GM23338 (cell line): ENCODE measurements at regions not wholly inside any gene's neighbourhood (a gene's known extent, or its start where the extent isn't known, plus 50 kb on each side); places are given as distances from the start of the nearest gene placed in this dataset.

Experiments used
- ATAC-seq: fragments of 200-7000 bp; cut with Tn5 transposase; 3 replicates; pipeline ENCODE4 v1.9.1; 2020
- DNase-seq: peaks from one replicate; pipeline ENCODE4 v3.0.0-alpha.2; 2015; ENCODE audit warnings: low spot score
- H2AFZ ChIP-seq: fragments of 200-600 bp; sonication (generic); 2 replicates; pipeline ENCODE4 v1.8.0; 2016; ENCODE audit warnings: antibody characterized with exemption, mild to moderate bottlenecking, moderate library complexity
- H3F3A ChIP-seq: fragments of 200-600 bp; sonication (generic); replicated peaks from 2 replicates; pipeline ENCODE4 v1.8.0; 2017; ENCODE audit warnings: antibody characterized with exemption, mixed run types, low read depth
- H3K27ac ChIP-seq: fragments of 200-600 bp; sonication (generic); 2 replicates; pipeline ENCODE4 v1.6.1; 2016; ENCODE audit warnings: low read depth
- H3K27me3 ChIP-seq: fragments of 200-600 bp; sonication (generic); 2 replicates; pipeline ENCODE4 v1.8.0; 2016; ENCODE audit warnings: mild to moderate bottlenecking, mixed run types, moderate library complexity; ENCODE audit not compliant: insufficient read depth
- H3K36me3 ChIP-seq: fragments of 200-600 bp; sonication (generic); 2 replicates; pipeline ENCODE4 v1.8.0; 2016; ENCODE audit warnings: mild to moderate bottlenecking; ENCODE audit not compliant: insufficient read depth
- H3K4me1 ChIP-seq: fragments of 200-600 bp; sonication (generic); 2 replicates; pipeline ENCODE4 v1.8.0; 2016; ENCODE audit warnings: mild to moderate bottlenecking, moderate library complexity; ENCODE audit not compliant: insufficient read depth
- H3K4me2 ChIP-seq: fragments of 200-600 bp; sonication (generic); 2 replicates; pipeline ENCODE4 v1.7.1; 2017; ENCODE audit warnings: mixed run types
- H3K4me3 ChIP-seq: fragments of 200-600 bp; sonication (generic); 2 replicates; pipeline ENCODE4 v1.6.1; 2016; ENCODE audit warnings: mixed run types
- H3K79me2 ChIP-seq: fragments of 200-600 bp; sonication (generic); replicated peaks from 2 replicates; pipeline ENCODE4 v1.8.0; 2017; ENCODE audit warnings: mild to moderate bottlenecking; ENCODE audit not compliant: insufficient read depth
- H3K9me2 ChIP-seq: fragments of 200-600 bp; sonication (generic); 2 replicates; pipeline ENCODE4 v1.8.0; 2017; ENCODE audit not compliant: insufficient read depth
- H4K20me1 ChIP-seq: fragments of 200-600 bp; sonication (generic); replicated peaks from 2 replicates; pipeline ENCODE4 v1.8.0; 2017; ENCODE audit warnings: mild to moderate bottlenecking; ENCODE audit not compliant: insufficient read depth
- H3K27ac Mint-ChIP-seq: 2 replicates; pipeline ENCODE4 v1.8.0; 2020; ENCODE audit warnings: inconsistent platforms, mild to moderate bottlenecking, moderate library complexity, mixed read lengths
- H3K27me3 Mint-ChIP-seq: 3 replicates; pipeline ENCODE4 v1.8.0; 2022; ENCODE audit warnings: low read depth, mild to moderate bottlenecking, moderate library complexity, mixed read lengths, inconsistent platforms; ENCODE audit not compliant: insufficient read depth, poor library complexity
- H3K36me3 Mint-ChIP-seq: 3 replicates; pipeline ENCODE4 v1.8.0; 2021; ENCODE audit warnings: low read depth, mild to moderate bottlenecking, inconsistent platforms, moderate library complexity, mixed read lengths
- H3K4me1 Mint-ChIP-seq: 3 replicates; pipeline ENCODE4 v1.8.0; 2020; ENCODE audit warnings: mild to moderate bottlenecking, inconsistent platforms, mixed read lengths
- H3K4me3 Mint-ChIP-seq: 3 replicates; pipeline ENCODE4 v1.8.0; 2021; ENCODE audit warnings: moderate library complexity, mild to moderate bottlenecking, inconsistent platforms, mixed read lengths
- H3K9me3 Mint-ChIP-seq: 3 replicates; pipeline ENCODE4 v1.8.0; 2020; ENCODE audit warnings: moderate library complexity, mild to moderate bottlenecking, inconsistent platforms, mixed read lengths
- CREB1 ChIP-seq: fragments of 250-450 bp; sonication (Bioruptor Pico); IDR thresholded peaks from 2 replicates; pipeline ENCODE4 v1.5.0; 2020; ENCODE audit warnings: low read depth, mild to moderate bottlenecking, moderate library complexity
- ETS1 ChIP-seq: IDR thresholded peaks from 2 replicates; pipeline ENCODE4 v1.6.1; 2016; ENCODE audit warnings: antibody characterized with exemption
- EZH2 ChIP-seq: fragments of 200-600 bp; sonication (generic); IDR thresholded peaks from one replicate; pipeline ENCODE4 v1.8.0; 2017; ENCODE audit warnings: antibody characterized with exemption, mild to moderate bottlenecking, low read depth; ENCODE audit not compliant: unreplicated experiment
- EZH2phosphoT487 ChIP-seq: fragments of 200-600 bp; sonication (generic); IDR thresholded peaks from one replicate; pipeline ENCODE4 v1.8.1; 2018; ENCODE audit warnings: antibody characterized with exemption; ENCODE audit not compliant: unreplicated experiment
- JUNB ChIP-seq: IDR thresholded peaks from one replicate; pipeline ENCODE4 v1.6.1; 2016; ENCODE audit warnings: antibody characterized with exemption; ENCODE audit not compliant: unreplicated experiment
- NANOG ChIP-seq: IDR thresholded peaks from 2 replicates; pipeline ENCODE4 v1.6.1; 2016; ENCODE audit warnings: antibody characterized with exemption, borderline replicate concordance
- POLR2AphosphoS5 ChIP-seq: IDR thresholded peaks from 2 replicates; pipeline ENCODE4 v1.6.1; 2016; ENCODE audit warnings: antibody characterized with exemption, low read depth
- STAT1 ChIP-seq: IDR thresholded peaks from one replicate; pipeline ENCODE4 v1.6.1; 2016; ENCODE audit warnings: antibody characterized with exemption; ENCODE audit not compliant: unreplicated experiment
- ZNF114 ChIP-seq: fragments of 250-450 bp; sonication (Bioruptor Pico); IDR thresholded peaks from 2 replicates; pipeline ENCODE4 v1.5.0; 2020; ENCODE audit warnings: mild to moderate bottlenecking, moderate library complexity
- ZNF331 ChIP-seq: fragments of 250-450 bp; sonication (Bioruptor Pico); IDR thresholded peaks from 2 replicates; pipeline ENCODE4 v1.5.0; 2020; ENCODE audit warnings: low read depth, mild to moderate bottlenecking, moderate library complexity
- ZNF462 ChIP-seq: fragments of 250-450 bp; sonication (Bioruptor Pico); IDR thresholded peaks from 2 replicates; pipeline ENCODE4 v1.5.0; 2020; ENCODE audit warnings: mild to moderate bottlenecking, moderate library complexity
- TF ChIP-seq, protein P1 (sequence below), 2 experiments: fragments of 200-600 bp in 1 of 2; sonication (generic) in 1 of 2; conservative IDR thresholded peaks; 2 replicates each; pipeline versions ENCODE4 v1.5.1 to v1.6.1; 2016 to 2017; ENCODE audit warnings: antibody characterized with exemption in 2 of 2, low read depth in 2 of 2, mild to moderate bottlenecking in 2 of 2, moderate library complexity in 1 of 2

GRCh38 chr6:168803874-168804273, 362.9 kb downstream of the SMOC2 start (continued):
- TF ChIP-seq ETS1 (no peak), EZH2phosphoT487 (no peak), JUNB (no peak), ZNF462 (no peak)

- Mint-ChIP-seq H3K27me3 (peaks cover 7% of the 10 kb centered on the region), H3K36me3 (peaks cover 4% of the 10 kb centered on the region; the same call in 2 of the 3 replicates), H3K4me1 (no peaks in the 10 kb centered on the region; the same call in 1 of the 3 replicates), H3K4me3 (no peak overlapping the region), H3K9me3 (peaks cover 20% of the 10 kb centered on the region), H3K27ac (no peak overlapping the region)
- no peaks in the 10 kb centered on the region for H3K79me2 ChIP-seq
- H2AFZ ChIP-seq, result no peak overlapping the region
- H3K36me3 ChIP-seq, result no peaks in the 10 kb centered on the region
- no peaks in the 10 kb centered on the region for H3K9me2 ChIP-seq
- ATAC-seq (peak; percentile 31; the same call in 1 of the 3 replicates), DNase-seq (no peak)
- no peak overlapping the region for H3K4me3 ChIP-seq
- H3K4me2 ChIP-seq, result no peak overlapping the region
- H3K27ac ChIP-seq, result no peak overlapping the region
- H3K4me1 ChIP-seq, result no peaks in the 10 kb centered on the region
- no peaks in the 10 kb centered on the region for H3K27me3 ChIP-seq
- H3F3A ChIP-seq, result no peaks in the 10 kb centered on the region
- no peaks in the 10 kb centered on the region for H4K20me1 ChIP-seq
- no peak for TF ChIP-seq EZH2phosphoT487
- no peak for TF ChIP-seq JUNB
- TF ChIP-seq ETS1, result no peak
- TF ChIP-seq, protein P1, sequence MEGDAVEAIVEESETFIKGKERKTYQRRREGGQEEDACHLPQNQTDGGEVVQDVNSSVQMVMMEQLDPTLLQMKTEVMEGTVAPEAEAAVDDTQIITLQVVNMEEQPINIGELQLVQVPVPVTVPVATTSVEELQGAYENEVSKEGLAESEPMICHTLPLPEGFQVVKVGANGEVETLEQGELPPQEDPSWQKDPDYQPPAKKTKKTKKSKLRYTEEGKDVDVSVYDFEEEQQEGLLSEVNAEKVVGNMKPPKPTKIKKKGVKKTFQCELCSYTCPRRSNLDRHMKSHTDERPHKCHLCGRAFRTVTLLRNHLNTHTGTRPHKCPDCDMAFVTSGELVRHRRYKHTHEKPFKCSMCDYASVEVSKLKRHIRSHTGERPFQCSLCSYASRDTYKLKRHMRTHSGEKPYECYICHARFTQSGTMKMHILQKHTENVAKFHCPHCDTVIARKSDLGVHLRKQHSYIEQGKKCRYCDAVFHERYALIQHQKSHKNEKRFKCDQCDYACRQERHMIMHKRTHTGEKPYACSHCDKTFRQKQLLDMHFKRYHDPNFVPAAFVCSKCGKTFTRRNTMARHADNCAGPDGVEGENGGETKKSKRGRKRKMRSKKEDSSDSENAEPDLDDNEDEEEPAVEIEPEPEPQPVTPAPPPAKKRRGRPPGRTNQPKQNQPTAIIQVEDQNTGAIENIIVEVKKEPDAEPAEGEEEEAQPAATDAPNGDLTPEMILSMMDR (conservative IDR thresholded peaks at IDR 0.05; ENCODE audit: low read depth in 2 of 2), result no peak
- TF ChIP-seq ZNF114 (CRISPR knock-in tag), result no peak
- TF ChIP-seq CREB1 (CRISPR knock-in tag), result no peak
- no peak for TF ChIP-seq NANOG
- no peak for TF ChIP-seq EZH2
- TF ChIP-seq POLR2AphosphoS5, result no peak
- TF ChIP-seq STAT1, result no peak
- TF ChIP-seq ZNF331 (CRISPR knock-in tag), result no peak
These were observed 358.1 kb downstream of the SMOC2 start for GRCh38 chr6:168799067-168799466.
